ENCODE measurements at regions not wholly inside any gene's neighbourhood (a gene's known extent, or its start where the extent isn't known, plus 50 kb on each side); places are given as distances from the start of the nearest gene placed in this dataset.

- H3K9me1 ChIP-seq (ENCODE audit: control insufficient read depth, insufficient read depth, low read length) = no peaks in the 10 kb centered on the region
- H3K4me2 ChIP-seq (ENCODE audit: insufficient read depth, low read length) = no peak overlapping the region
- no peaks in the 10 kb centered on the region for H3K4me1 ChIP-seq (replicated peaks in 1 of 2; ENCODE audit: control insufficient read depth in 2 of 2, insufficient read depth in 2 of 2, low read length in 2 of 2)
- in situ Hi-C loops (cut with MboI) = no loop called here
- no peak overlapping the region for H3K9ac ChIP-seq (ENCODE audit: insufficient read depth in 1 of 2, low read depth in 2 of 2, low read length in 2 of 2)
- no peak for DNase-seq (ENCODE audit: extremely low read depth in 1 of 4, low spot score in 3 of 4)
- POLR2A ChIA-PET = no interaction called here
- intact Hi-C loops (cut with micrococcal nuclease) = no loop called here
- FAIRE-seq = no peak
- H4K20me1 ChIP-seq (replicated peaks; ENCODE audit: control insufficient read depth, insufficient read depth, low read length) = no peaks in the 10 kb centered on the region
- no peak for ATAC-seq
- H3K27ac ChIP-seq (ENCODE audit: extremely low read depth, low read depth, low read length) = no peak overlapping the region
- 3% methylated on average over 6 of the region's 6 CpGs for WGBS (ENCODE audit: insufficient coverage, low coverage, missing lambda C conversion rate)
- BruUV-seq (replicated peaks) = no TSS peak
- no peak overlapping the region for H2AFZ ChIP-seq (ENCODE audit: low read depth, low read length)
- CTCF ChIA-PET (ENCODE audit: low intra/inter-chr PET ratio) = no interaction called here
- H3K9me3 ChIP-seq (replicated peaks; ENCODE audit: control insufficient read depth, insufficient read depth, low read depth, low read length) = no peaks in the 10 kb centered on the region
- H3K36me3 ChIP-seq (ENCODE audit: control insufficient read depth, insufficient read depth, low read length) = no peaks in the 10 kb centered on the region
- no peaks in the 10 kb centered on the region for H3K79me2 ChIP-seq (ENCODE audit: control insufficient read depth, insufficient read depth, low read length)
- H3K4me3 ChIP-seq = no peak overlapping the region
- no peaks in the 10 kb centered on the region for H3K27me3 ChIP-seq (ENCODE audit: control insufficient read depth in 2 of 2, insufficient read depth in 2 of 2, low read length in 2 of 2)
- no peak for TF ChIP-seq SREBF1 (IDR thresholded peaks at IDR 0.05; ENCODE audit: borderline replicate concordance, low read depth, low read length)
- TF ChIP-seq ARHGAP35 (IDR thresholded peaks at IDR 0.05; ENCODE audit: partially characterized antibody) = no peak
- no peak for TF ChIP-seq PRPF4 (IDR thresholded peaks at IDR 0.05; ENCODE audit: insufficient read depth, low read depth, low read length, poor library complexity, severe bottlenecking)
- no peak for TF ChIP-seq NR4A1 (CRISPR knock-in tag; IDR thresholded peaks at IDR 0.05)
- no peak for TF ChIP-seq NR4A1 (tag; IDR thresholded peaks at IDR 0.05)
- no peak for TF ChIP-seq MCM5 (IDR thresholded peaks at IDR 0.05; ENCODE audit: low read depth)
- TF ChIP-seq RAD51 (IDR thresholded peaks at IDR 0.05; ENCODE audit: borderline replicate concordance, low read depth) = no peak
- no peak for TF ChIP-seq KLF16 (IDR thresholded peaks at IDR 0.05)
- no peak for TF ChIP-seq PYGO2 (tag; IDR thresholded peaks at IDR 0.05)
- TF ChIP-seq, protein P1, sequence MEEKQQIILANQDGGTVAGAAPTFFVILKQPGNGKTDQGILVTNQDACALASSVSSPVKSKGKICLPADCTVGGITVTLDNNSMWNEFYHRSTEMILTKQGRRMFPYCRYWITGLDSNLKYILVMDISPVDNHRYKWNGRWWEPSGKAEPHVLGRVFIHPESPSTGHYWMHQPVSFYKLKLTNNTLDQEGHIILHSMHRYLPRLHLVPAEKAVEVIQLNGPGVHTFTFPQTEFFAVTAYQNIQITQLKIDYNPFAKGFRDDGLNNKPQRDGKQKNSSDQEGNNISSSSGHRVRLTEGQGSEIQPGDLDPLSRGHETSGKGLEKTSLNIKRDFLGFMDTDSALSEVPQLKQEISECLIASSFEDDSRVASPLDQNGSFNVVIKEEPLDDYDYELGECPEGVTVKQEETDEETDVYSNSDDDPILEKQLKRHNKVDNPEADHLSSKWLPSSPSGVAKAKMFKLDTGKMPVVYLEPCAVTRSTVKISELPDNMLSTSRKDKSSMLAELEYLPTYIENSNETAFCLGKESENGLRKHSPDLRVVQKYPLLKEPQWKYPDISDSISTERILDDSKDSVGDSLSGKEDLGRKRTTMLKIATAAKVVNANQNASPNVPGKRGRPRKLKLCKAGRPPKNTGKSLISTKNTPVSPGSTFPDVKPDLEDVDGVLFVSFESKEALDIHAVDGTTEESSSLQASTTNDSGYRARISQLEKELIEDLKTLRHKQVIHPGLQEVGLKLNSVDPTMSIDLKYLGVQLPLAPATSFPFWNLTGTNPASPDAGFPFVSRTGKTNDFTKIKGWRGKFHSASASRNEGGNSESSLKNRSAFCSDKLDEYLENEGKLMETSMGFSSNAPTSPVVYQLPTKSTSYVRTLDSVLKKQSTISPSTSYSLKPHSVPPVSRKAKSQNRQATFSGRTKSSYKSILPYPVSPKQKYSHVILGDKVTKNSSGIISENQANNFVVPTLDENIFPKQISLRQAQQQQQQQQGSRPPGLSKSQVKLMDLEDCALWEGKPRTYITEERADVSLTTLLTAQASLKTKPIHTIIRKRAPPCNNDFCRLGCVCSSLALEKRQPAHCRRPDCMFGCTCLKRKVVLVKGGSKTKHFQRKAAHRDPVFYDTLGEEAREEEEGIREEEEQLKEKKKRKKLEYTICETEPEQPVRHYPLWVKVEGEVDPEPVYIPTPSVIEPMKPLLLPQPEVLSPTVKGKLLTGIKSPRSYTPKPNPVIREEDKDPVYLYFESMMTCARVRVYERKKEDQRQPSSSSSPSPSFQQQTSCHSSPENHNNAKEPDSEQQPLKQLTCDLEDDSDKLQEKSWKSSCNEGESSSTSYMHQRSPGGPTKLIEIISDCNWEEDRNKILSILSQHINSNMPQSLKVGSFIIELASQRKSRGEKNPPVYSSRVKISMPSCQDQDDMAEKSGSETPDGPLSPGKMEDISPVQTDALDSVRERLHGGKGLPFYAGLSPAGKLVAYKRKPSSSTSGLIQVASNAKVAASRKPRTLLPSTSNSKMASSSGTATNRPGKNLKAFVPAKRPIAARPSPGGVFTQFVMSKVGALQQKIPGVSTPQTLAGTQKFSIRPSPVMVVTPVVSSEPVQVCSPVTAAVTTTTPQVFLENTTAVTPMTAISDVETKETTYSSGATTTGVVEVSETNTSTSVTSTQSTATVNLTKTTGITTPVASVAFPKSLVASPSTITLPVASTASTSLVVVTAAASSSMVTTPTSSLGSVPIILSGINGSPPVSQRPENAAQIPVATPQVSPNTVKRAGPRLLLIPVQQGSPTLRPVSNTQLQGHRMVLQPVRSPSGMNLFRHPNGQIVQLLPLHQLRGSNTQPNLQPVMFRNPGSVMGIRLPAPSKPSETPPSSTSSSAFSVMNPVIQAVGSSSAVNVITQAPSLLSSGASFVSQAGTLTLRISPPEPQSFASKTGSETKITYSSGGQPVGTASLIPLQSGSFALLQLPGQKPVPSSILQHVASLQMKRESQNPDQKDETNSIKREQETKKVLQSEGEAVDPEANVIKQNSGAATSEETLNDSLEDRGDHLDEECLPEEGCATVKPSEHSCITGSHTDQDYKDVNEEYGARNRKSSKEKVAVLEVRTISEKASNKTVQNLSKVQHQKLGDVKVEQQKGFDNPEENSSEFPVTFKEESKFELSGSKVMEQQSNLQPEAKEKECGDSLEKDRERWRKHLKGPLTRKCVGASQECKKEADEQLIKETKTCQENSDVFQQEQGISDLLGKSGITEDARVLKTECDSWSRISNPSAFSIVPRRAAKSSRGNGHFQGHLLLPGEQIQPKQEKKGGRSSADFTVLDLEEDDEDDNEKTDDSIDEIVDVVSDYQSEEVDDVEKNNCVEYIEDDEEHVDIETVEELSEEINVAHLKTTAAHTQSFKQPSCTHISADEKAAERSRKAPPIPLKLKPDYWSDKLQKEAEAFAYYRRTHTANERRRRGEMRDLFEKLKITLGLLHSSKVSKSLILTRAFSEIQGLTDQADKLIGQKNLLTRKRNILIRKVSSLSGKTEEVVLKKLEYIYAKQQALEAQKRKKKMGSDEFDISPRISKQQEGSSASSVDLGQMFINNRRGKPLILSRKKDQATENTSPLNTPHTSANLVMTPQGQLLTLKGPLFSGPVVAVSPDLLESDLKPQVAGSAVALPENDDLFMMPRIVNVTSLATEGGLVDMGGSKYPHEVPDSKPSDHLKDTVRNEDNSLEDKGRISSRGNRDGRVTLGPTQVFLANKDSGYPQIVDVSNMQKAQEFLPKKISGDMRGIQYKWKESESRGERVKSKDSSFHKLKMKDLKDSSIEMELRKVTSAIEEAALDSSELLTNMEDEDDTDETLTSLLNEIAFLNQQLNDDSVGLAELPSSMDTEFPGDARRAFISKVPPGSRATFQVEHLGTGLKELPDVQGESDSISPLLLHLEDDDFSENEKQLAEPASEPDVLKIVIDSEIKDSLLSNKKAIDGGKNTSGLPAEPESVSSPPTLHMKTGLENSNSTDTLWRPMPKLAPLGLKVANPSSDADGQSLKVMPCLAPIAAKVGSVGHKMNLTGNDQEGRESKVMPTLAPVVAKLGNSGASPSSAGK (IDR thresholded peaks at IDR 0.05) = no peak
Observed at GRCh38 chr3:69446402-69447072, 60.6 kb upstream of the FRMD4B start.
